Keratinocyte (primary cell): ENCODE measurements at regions not wholly inside any gene's neighbourhood (a gene's known extent, or its start where the extent isn't known, plus 50 kb on each side); places are given as distances from the start of the nearest gene placed in this dataset.

Source experiments
- EZH2 ChIP-seq: IDR thresholded peaks from one replicate; pipeline ENCODE4 v1.6.1; 2012; ENCODE audit warnings: inconsistent platforms, mild to moderate bottlenecking, low read length, moderate library complexity
- TF ChIP-seq, protein P1 (sequence below), 3 experiments: IDR thresholded peaks in 1 of 3; conservative IDR thresholded peaks in 1 of 3; optimal IDR thresholded peaks in 1 of 3; 2 replicates in 2 of 3; 3 replicates in 1 of 3; pipeline versions ENCODE3 to v1.5.1; 2011; ENCODE audit warnings: low read length in 3 of 3, mild to moderate bottlenecking in 3 of 3, moderate library complexity in 2 of 3, control low read depth in 1 of 3, inconsistent platforms in 1 of 3; ENCODE audit not compliant: insufficient read depth in 2 of 3; ENCODE audit errors: extremely low read depth in 1 of 3

DNA sequence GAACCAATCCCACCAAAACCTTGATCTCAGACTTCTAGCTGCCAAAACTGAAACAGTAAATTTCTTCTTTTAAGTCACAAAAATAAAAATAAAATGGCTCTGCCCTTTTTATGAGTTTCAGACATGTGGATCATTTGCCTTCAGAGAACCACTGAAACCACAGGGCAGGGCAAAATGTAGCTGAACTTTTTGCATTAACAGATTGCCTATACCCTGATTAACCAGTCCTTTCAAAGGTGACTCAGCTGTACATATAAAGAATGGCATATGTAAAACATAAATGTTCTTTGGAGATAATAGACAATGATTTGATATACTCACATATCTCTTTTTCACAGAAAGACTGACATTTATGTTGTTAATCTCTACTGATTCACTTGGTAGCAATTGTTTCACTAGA is 187.1 kb upstream of the GRIN3A start:
- TF ChIP-seq, protein P1, sequence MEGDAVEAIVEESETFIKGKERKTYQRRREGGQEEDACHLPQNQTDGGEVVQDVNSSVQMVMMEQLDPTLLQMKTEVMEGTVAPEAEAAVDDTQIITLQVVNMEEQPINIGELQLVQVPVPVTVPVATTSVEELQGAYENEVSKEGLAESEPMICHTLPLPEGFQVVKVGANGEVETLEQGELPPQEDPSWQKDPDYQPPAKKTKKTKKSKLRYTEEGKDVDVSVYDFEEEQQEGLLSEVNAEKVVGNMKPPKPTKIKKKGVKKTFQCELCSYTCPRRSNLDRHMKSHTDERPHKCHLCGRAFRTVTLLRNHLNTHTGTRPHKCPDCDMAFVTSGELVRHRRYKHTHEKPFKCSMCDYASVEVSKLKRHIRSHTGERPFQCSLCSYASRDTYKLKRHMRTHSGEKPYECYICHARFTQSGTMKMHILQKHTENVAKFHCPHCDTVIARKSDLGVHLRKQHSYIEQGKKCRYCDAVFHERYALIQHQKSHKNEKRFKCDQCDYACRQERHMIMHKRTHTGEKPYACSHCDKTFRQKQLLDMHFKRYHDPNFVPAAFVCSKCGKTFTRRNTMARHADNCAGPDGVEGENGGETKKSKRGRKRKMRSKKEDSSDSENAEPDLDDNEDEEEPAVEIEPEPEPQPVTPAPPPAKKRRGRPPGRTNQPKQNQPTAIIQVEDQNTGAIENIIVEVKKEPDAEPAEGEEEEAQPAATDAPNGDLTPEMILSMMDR (optimal IDR thresholded peaks at IDR 0.05 in 1 of 3, IDR thresholded peaks at IDR 0.05 in 1 of 3, conservative IDR thresholded peaks at IDR 0.05 in 1 of 3; ENCODE audit: extremely low read depth in 1 of 3, insufficient read depth in 2 of 3, low read length in 3 of 3): no peak
- no peak for TF ChIP-seq EZH2
